ENCODE measurements at regions not wholly inside any gene's neighbourhood (a gene's known extent, or its start where the extent isn't known, plus 50 kb on each side); places are given as distances from the start of the nearest gene placed in this dataset.

DNA sequence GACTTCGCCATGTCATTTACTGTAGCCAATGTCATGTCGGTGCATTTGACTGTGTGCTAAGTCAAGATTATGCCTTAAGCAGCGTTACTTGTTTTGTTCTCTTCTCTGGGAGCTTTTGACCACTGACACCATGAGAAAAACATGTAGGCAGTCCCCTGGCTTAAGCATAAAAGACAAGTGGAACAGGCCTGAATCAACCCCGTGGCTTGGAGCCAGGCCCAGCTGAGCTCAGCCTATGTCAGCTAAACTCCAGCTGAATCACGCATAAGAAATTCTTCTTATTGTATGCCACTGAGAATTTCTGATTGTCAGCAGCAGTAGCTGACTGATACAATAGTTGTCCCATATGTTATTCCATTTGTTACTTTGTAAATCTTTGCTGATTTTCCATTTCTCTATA lies 261.9 kb downstream of the CBLL2 start:
- WGBS, 2 donors = 72 to 78% methylated on average over 5 of the region's 5 CpGs
- no peak for DNase-seq
- Histone ChIP-seq H3K27me3 (no peaks in the 10 kb centered on the region), H3K4me3 (no peak overlapping the region), H3K4me1 (no peaks in the 10 kb centered on the region), H3K27ac (no peak overlapping the region), H3K9me3 (no peaks in the 10 kb centered on the region), H3K36me3 (no peaks in the 10 kb centered on the region)
- no peak for TF ChIP-seq EP300 (IDR thresholded peaks at IDR 0.05)
- no peak for TF ChIP-seq CTCF (IDR thresholded peaks at IDR 0.05)
- no peak for TF ChIP-seq POLR2A (IDR thresholded peaks at IDR 0.05)
- no peak for TF ChIP-seq POLR2AphosphoS5 (IDR thresholded peaks at IDR 0.05)
- no peak for ATAC-seq (ENCODE audit: low FRiP score in 2 of 2)

DNA sequence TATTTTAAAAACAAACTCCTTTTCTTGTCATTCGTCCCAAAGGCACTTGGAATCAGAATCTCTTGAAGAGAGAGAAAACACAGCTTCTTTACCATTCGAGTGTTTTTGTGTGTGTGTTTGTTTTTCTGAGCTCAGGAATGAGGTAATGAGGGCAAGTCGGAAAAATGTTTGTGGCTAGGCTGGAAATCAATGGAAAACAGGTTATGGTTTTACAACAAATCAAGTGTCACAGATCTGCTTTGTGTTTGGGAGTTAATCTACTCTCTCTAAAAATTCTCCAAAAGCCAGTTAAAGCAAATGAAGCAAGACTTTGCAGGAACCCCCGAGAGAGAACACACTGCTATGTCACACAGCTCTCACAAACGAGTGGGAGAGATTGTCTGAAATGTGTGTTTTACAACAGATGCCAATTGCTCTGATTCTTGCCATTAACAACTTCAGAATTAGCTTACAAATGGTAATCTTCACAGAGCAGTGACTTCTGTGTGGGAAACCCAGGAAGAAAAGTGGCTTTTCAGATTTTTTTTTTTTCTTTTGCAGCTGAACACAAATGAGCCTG lies 264.1 kb downstream of the CBLL2 start:
- DNase-seq (no peak), ATAC-seq (ENCODE audit: low FRiP score in 2 of 2) (no peak)
- Histone ChIP-seq H3K4me3 (no peak overlapping the region), H3K36me3 (no peaks in the 10 kb centered on the region), H3K4me1 (no peaks in the 10 kb centered on the region), H3K27me3 (no peaks in the 10 kb centered on the region), H3K27ac (no peak overlapping the region), H3K9me3 (no peaks in the 10 kb centered on the region)
- WGBS, 2 donors = 46 to 47% methylated on average over 5 of the region's 5 CpGs
- TF ChIP-seq CTCF (IDR thresholded peaks at IDR 0.05) = no peak
- no peak for TF ChIP-seq EP300 (IDR thresholded peaks at IDR 0.05)
- TF ChIP-seq POLR2AphosphoS5 (IDR thresholded peaks at IDR 0.05) = no peak

DNA sequence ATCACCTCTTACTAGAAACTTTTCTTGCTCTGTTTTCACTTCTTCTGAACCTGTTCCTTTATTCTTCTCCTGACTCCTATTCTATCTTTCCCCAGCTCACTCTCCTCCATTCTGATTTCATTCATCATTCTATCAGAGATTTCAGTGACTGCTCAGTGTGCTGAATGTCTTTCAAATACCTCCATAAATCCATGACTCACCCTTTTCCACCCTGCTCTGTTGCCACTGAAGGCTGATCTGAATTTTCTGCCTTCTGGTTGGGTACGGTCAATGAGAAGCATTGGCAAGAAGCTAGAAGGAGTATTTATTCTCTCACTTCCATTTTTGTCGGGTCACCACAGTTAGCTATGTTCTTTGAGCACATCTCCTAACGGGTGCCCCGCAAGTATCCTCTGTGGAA lies 265.9 kb downstream of the CBLL2 start:
- ATAC-seq (ENCODE audit: low FRiP score in 2 of 2) (no peak), DNase-seq (no peak)
- H3K4me1 ChIP-seq = no peaks in the 10 kb centered on the region
- no peaks in the 10 kb centered on the region for H3K9me3 ChIP-seq
- H3K27ac ChIP-seq = no peak overlapping the region
- WGBS, 2 donors = 76 to 87% methylated on average over 4 of the region's 4 CpGs
- TF ChIP-seq POLR2A (IDR thresholded peaks at IDR 0.05) (no peak), CTCF (IDR thresholded peaks at IDR 0.05) (no peak), POLR2AphosphoS5 (IDR thresholded peaks at IDR 0.05) (no peak), EP300 (IDR thresholded peaks at IDR 0.05) (no peak)
- no peaks in the 10 kb centered on the region for H3K36me3 ChIP-seq
- no peak overlapping the region for H3K4me3 ChIP-seq
- no peaks in the 10 kb centered on the region for H3K27me3 ChIP-seq

DNA sequence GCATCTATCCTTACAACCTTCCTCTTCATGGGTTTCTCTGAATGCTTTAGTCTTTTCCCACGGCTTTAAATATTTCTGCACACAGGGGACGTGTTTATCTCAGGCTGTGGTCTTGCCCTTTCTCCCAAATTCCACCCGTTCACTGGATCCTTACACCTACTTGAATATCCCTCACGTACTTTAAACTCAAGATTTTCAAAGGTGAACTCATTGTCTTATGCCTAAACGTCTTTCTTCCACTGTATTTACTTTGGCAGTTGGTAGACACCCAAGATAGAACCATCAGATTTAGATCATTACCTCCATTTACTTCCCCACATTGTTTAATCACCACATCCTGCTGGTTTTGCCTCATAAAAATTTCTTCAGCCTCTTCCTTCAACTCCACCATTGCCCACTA lies 269.2 kb downstream of the CBLL2 start:
- TF ChIP-seq EP300 (IDR thresholded peaks at IDR 0.05) = no peak
- no peak for TF ChIP-seq POLR2A (IDR thresholded peaks at IDR 0.05)
- no peak for TF ChIP-seq POLR2AphosphoS5 (IDR thresholded peaks at IDR 0.05)
- TF ChIP-seq CTCF (IDR thresholded peaks at IDR 0.05) = no peak
- H3K4me3 ChIP-seq = no peak overlapping the region
- 51 to 77% methylated on average over 5 of the region's 5 CpGs for WGBS, 2 donors
- no peaks in the 10 kb centered on the region for H3K4me1 ChIP-seq
- no peaks in the 10 kb centered on the region for H3K9me3 ChIP-seq
- H3K27ac ChIP-seq = no peak overlapping the region
- ATAC-seq (ENCODE audit: low FRiP score in 2 of 2) (no peak), DNase-seq (no peak)
- H3K27me3 ChIP-seq = no peaks in the 10 kb centered on the region
- no peaks in the 10 kb centered on the region for H3K36me3 ChIP-seq

GRCh38 chrX:22542641-22543040 lies 269.9 kb downstream of the CBLL2 start:
- TF ChIP-seq EP300 (IDR thresholded peaks at IDR 0.05) (no peak), POLR2AphosphoS5 (IDR thresholded peaks at IDR 0.05) (no peak), CTCF (IDR thresholded peaks at IDR 0.05) (no peak), POLR2A (IDR thresholded peaks at IDR 0.05) (no peak)
- Histone ChIP-seq H3K27me3 (no peaks in the 10 kb centered on the region), H3K27ac (no peak overlapping the region), H3K9me3 (no peaks in the 10 kb centered on the region), H3K36me3 (no peaks in the 10 kb centered on the region), H3K4me1 (no peaks in the 10 kb centered on the region), H3K4me3 (no peak overlapping the region)
- DNase-seq (no peak), ATAC-seq (ENCODE audit: low FRiP score in 2 of 2) (no peak)
- 91 to 96% methylated on average over 3 of the region's 3 CpGs for WGBS, 2 donors
